HCT116 (cell line): ENCODE measurements at regions not wholly inside any gene's neighbourhood (a gene's known extent, or its start where the extent isn't known, plus 50 kb on each side); places are given as distances from the start of the nearest gene placed in this dataset.

Experiments used
- ATAC-seq: fragments of 200-7000 bp; cut with Tn5 transposase; 2 replicates; pipeline ENCODE4 v1.9.1; 2020; ENCODE audit warnings: mild to moderate bottlenecking, moderate library complexity
- BruUV-seq: library from RNA; stranded (reverse); fragments of 400-500 nt; replicated peaks from 2 replicates; lab custom pipeline; 2021; lab: Mats Ljungman, UMichigan
- CTCF ChIA-PET: fragments of 300-600 bp; sonication (Branson Sonifier 250); formaldehyde crosslinking; loops from one replicate; lab custom pipeline; 2021; ENCODE audit warnings: antibody characterized with exemption; lab: Charles Lee
- POLR2A ChIA-PET: fragments of 300-600, 350-600 bp; sonication (Branson Sonifier 250); formaldehyde crosslinking; loops from one replicate; lab custom pipeline; 2021; ENCODE audit warnings: antibody characterized with exemption; lab: Charles Lee
- RAD21 ChIA-PET, 2 experiments: fragments of 300-600 bp; sonication (Branson Sonifier 250); formaldehyde crosslinking; loops; one replicate each; lab custom pipeline; 2023; ENCODE audit warnings: low total read pairs in 2 of 2; ENCODE audit not compliant: uncharacterized antibody in 2 of 2, unreplicated experiment in 2 of 2, low non-redundant PET in 1 of 2; lab: Charles Lee
- DNase-seq: peaks from one replicate; pipeline ENCODE4 v3.0.0-alpha.2; 2010; ENCODE audit warnings: low read depth, low spot score
- H2AFZ ChIP-seq: fragments of 200-600 bp; shearing (Covaris generic), sonication (generic); 2 replicates; pipeline ENCODE4 v1.6.1; 2017; ENCODE audit warnings: low read depth, mixed run types, mixed read lengths, antibody characterized with exemption, low read length; ENCODE audit not compliant: poor library complexity, severe bottlenecking
- H3K27ac ChIP-seq: 2 replicates; pipeline ENCODE4 v1.5.1; 2012; ENCODE audit warnings: low read depth, low read length
- H3K27me3 ChIP-seq: fragments of 200-600 bp; sonication (generic); 2 replicates; pipeline ENCODE4 v1.6.1; 2016; ENCODE audit warnings: mixed run types, low read length, mixed read lengths; ENCODE audit not compliant: insufficient read depth
- H3K36me3 ChIP-seq, 2 experiments: fragments of 200-500 bp in 1 of 2; fragments of 200-600 bp in 1 of 2; sonication (Bioruptor generic) in 1 of 2; sonication (generic) in 1 of 2; 2 replicates each; pipeline versions ENCODE4 v1.5.1 to v1.6.1; 2014 to 2016; ENCODE audit warnings: low read length in 2 of 2, inconsistent platforms in 1 of 2, mixed read lengths in 1 of 2, mixed run types in 1 of 2; ENCODE audit not compliant: insufficient read depth in 2 of 2, control insufficient read depth in 1 of 2
- H3K4me1 ChIP-seq, 2 experiments: fragments of 200-600 bp in 1 of 2; sonication (generic) in 1 of 2; 2 replicates each; pipeline versions ENCODE4 v1.5.1 to v1.6.1; 2012 to 2017; ENCODE audit warnings: low read length in 2 of 2, inconsistent platforms in 1 of 2, mild to moderate bottlenecking in 1 of 2, mixed read lengths in 1 of 2, mixed run types in 1 of 2, moderate library complexity in 1 of 2; ENCODE audit not compliant: insufficient read depth in 2 of 2, control insufficient read depth in 1 of 2
- H3K4me2 ChIP-seq: fragments of 200-600 bp; sonication (generic); 2 replicates; pipeline ENCODE4 v1.6.1; 2017; ENCODE audit warnings: mixed run types, low read length, mixed read lengths
- H3K4me3 ChIP-seq, 2 experiments: fragments of 200-600 bp in 1 of 2; sonication (generic) in 1 of 2; replicated peaks in 1 of 2; 2 replicates each; pipeline ENCODE4 v1.5.1; 2011 to 2016; ENCODE audit warnings: low read length in 2 of 2, control low read depth in 1 of 2, low read depth in 1 of 2, mild to moderate bottlenecking in 1 of 2, mixed read lengths in 1 of 2, mixed run types in 1 of 2
- H3K79me2 ChIP-seq: fragments of 200-600 bp; sonication (generic); 2 replicates; pipeline ENCODE4 v1.6.1; 2017; ENCODE audit warnings: mild to moderate bottlenecking, mixed run types, low read length, moderate library complexity, mixed read lengths; ENCODE audit not compliant: insufficient read depth
- H3K9ac ChIP-seq: fragments of 200-600 bp; sonication (generic); 2 replicates; pipeline ENCODE4 v1.6.1; 2016; ENCODE audit warnings: low read length, mixed read lengths
- H3K9me2 ChIP-seq: fragments of 200-600 bp; sonication (generic), shearing (Covaris generic); 2 replicates; pipeline ENCODE4 v1.6.1; 2017; ENCODE audit warnings: mixed run types, mild to moderate bottlenecking, moderate library complexity; ENCODE audit not compliant: insufficient read depth
- H3K9me3 ChIP-seq, 2 experiments: fragments of 200-500 bp in 1 of 2; fragments of 200-600 bp in 1 of 2; sonication (Bioruptor generic) in 1 of 2; sonication (generic) in 1 of 2; 2 replicates each; pipeline ENCODE4 v1.6.1; 2014 to 2017; ENCODE audit warnings: low read length in 2 of 2, mixed read lengths in 2 of 2, inconsistent platforms in 1 of 2, low read depth in 1 of 2, mild to moderate bottlenecking in 1 of 2, mixed run types in 1 of 2, moderate library complexity in 1 of 2; ENCODE audit not compliant: control insufficient read depth in 1 of 2, insufficient read depth in 1 of 2
- H4K20me1 ChIP-seq: fragments of 200-600 bp; sonication (generic), shearing (Covaris generic); 2 replicates; pipeline ENCODE4 v1.6.1; 2017; ENCODE audit warnings: mixed run types, mild to moderate bottlenecking, moderate library complexity; ENCODE audit not compliant: insufficient read depth
- ATF3 ChIP-seq: IDR thresholded peaks from 2 replicates; pipeline ENCODE4 v1.6.1; 2012
- CBX3 ChIP-seq: IDR thresholded peaks from 2 replicates; pipeline ENCODE4 v1.6.1; 2012; ENCODE audit warnings: low read depth
- EGR1 ChIP-seq: IDR thresholded peaks from 2 replicates; pipeline ENCODE4 v1.6.1; 2012; ENCODE audit warnings: low read depth
- ELF1 ChIP-seq: IDR thresholded peaks from 2 replicates; pipeline ENCODE4 v1.6.1; 2012; ENCODE audit warnings: low read depth, borderline replicate concordance
- EZH2 ChIP-seq: fragments of 200-600 bp; sonication (generic); IDR thresholded peaks from 2 replicates; pipeline ENCODE4 v1.6.1; 2017; ENCODE audit warnings: antibody characterized with exemption, mixed run types
- EZH2phosphoT487 ChIP-seq: fragments of 200-600 bp; IDR thresholded peaks from 2 replicates; pipeline ENCODE4 v1.6.1; 2018; ENCODE audit warnings: antibody characterized with exemption, borderline replicate concordance
- FOSL1 ChIP-seq: IDR thresholded peaks from 2 replicates; pipeline ENCODE4 v1.6.1; 2012; ENCODE audit warnings: low read depth
- MAX ChIP-seq: IDR thresholded peaks from 2 replicates; pipeline ENCODE4 v1.6.1; 2012
- POLR2A ChIP-seq: IDR thresholded peaks from 2 replicates; pipeline ENCODE4 v1.7.0; 2011; ENCODE audit warnings: borderline replicate concordance; ENCODE audit not compliant: insufficient read depth, insufficient read length; ENCODE audit errors: extremely low read depth
- POLR2AphosphoS5 ChIP-seq: IDR thresholded peaks from 2 replicates; pipeline ENCODE4 v1.6.1; 2011; ENCODE audit warnings: mild to moderate bottlenecking, low read depth, low read length, moderate library complexity
- SIN3A ChIP-seq: IDR thresholded peaks from 2 replicates; pipeline ENCODE4 v1.6.1; 2012; ENCODE audit warnings: low read depth
- SP1 ChIP-seq: IDR thresholded peaks from 2 replicates; pipeline ENCODE4 v1.6.1; 2012; ENCODE audit warnings: low read depth
- SRF ChIP-seq: IDR thresholded peaks from 2 replicates; pipeline ENCODE4 v1.6.1; 2012; ENCODE audit warnings: low read depth
- TCF7L2 ChIP-seq: IDR thresholded peaks from 2 replicates; pipeline ENCODE4 v1.7.0; 2011; ENCODE audit warnings: borderline replicate concordance, inconsistent platforms; ENCODE audit not compliant: insufficient read depth, insufficient read length; ENCODE audit errors: extremely low read depth
- YY1 ChIP-seq: IDR thresholded peaks from 2 replicates; pipeline ENCODE4 v1.6.1; 2011; ENCODE audit warnings: low read length, low read depth, moderate library complexity, mild to moderate bottlenecking; ENCODE audit not compliant: insufficient replicate concordance; ENCODE audit errors: extremely low read depth
- ZBTB33 ChIP-seq: IDR thresholded peaks from 2 replicates; pipeline ENCODE4 v1.6.1; 2011; ENCODE audit warnings: mild to moderate bottlenecking, low read length, moderate library complexity; ENCODE audit not compliant: insufficient replicate concordance; ENCODE audit errors: extremely low read depth
- ZFX ChIP-seq: fragments of 450-650 bp; IDR thresholded peaks from 2 replicates; pipeline ENCODE4 v1.6.1; 2017
- intact Hi-C: fragments of 100-400 bp; cut with micrococcal nuclease; formaldehyde crosslinking; loops from 2 replicates; pipeline ENCODE4 v1.10.0; 2022

GRCh38 chrX:45630078-45630477 lies 429.4 kb upstream of the DIPK2B start:
- BruUV-seq = no TSS peak
- intact Hi-C loops = no loop called here
- RAD21 ChIA-PET = no interaction called here

GRCh38 chrX:45628041-45628440 lies 427.4 kb upstream of the DIPK2B start:
- Histone ChIP-seq H2AFZ (no peak overlapping the region), H3K9ac (no peak overlapping the region), H3K9me3 (no peaks in the 10 kb centered on the region), H3K27me3 (no peaks in the 10 kb centered on the region), H3K27ac (no peak overlapping the region), H3K4me3 (no peak overlapping the region), H4K20me1 (no peaks in the 10 kb centered on the region)
- intact Hi-C loops = no loop called here
- no peak for DNase-seq
- no TSS peak for BruUV-seq
- POLR2A ChIA-PET = no interaction called here
- TF ChIP-seq TCF7L2 = no peak
- no peak for TF ChIP-seq CBX3
- TF ChIP-seq YY1 = no peak
- no peak for TF ChIP-seq ZFX
- TF ChIP-seq SIN3A = no peak
- TF ChIP-seq EZH2phosphoT487 = no peak
- no peak for TF ChIP-seq SP1
- TF ChIP-seq POLR2A = no peak
- no peak for TF ChIP-seq ZBTB33
- TF ChIP-seq EZH2 = no peak
- no peak for TF ChIP-seq POLR2AphosphoS5
- TF ChIP-seq SRF = no peak
- TF ChIP-seq EGR1 = no peak
- TF ChIP-seq FOSL1 = no peak
- TF ChIP-seq ATF3 = no peak
- TF ChIP-seq ELF1 = no peak
- TF ChIP-seq, all 23 proteins: peak for 0
- H3K4me2 ChIP-seq = no peak overlapping the region
- no peak for ATAC-seq
- H3K9me2 ChIP-seq = no peaks in the 10 kb centered on the region
- H3K36me3 ChIP-seq = no peaks in the 10 kb centered on the region
- H3K79me2 ChIP-seq = no peaks in the 10 kb centered on the region
- peaks cover 0 to 6% of the 10 kb centered on the region in 2 experiments; a peak in 1 of 4 replicates for H3K4me1 ChIP-seq
- RAD21 ChIA-PET = no interaction called here
- CTCF ChIA-PET = no interaction called here

More at GRCh38 chrX:45630078-45630477, 429.4 kb upstream of the DIPK2B start:
- Histone ChIP-seq H3K9me2 (no peaks in the 10 kb centered on the region), H3K4me1 (no peaks in the 10 kb centered on the region), H3K36me3 (no peaks in the 10 kb centered on the region), H3K79me2 (no peaks in the 10 kb centered on the region), H3K9ac (no peak overlapping the region), H3K27me3 (no peaks in the 10 kb centered on the region), H3K4me3 (no peak overlapping the region), H4K20me1 (no peaks in the 10 kb centered on the region), H3K4me2 (no peak overlapping the region), H3K9me3 (no peaks in the 10 kb centered on the region), H3K27ac (no peak overlapping the region), H2AFZ (no peak overlapping the region)
- ChIA-PET POLR2A (no interaction called here), CTCF (no interaction called here)
- ATAC-seq = no peak
- TF ChIP-seq SRF (no peak), SP1 (no peak), MAX (no peak), EGR1 (no peak)
- no peak for DNase-seq
